GM13976 (cell line): ENCODE measurements at regions not wholly inside any gene's neighbourhood (a gene's known extent, or its start where the extent isn't known, plus 50 kb on each side); places are given as distances from the start of the nearest gene placed in this dataset.

Experiments
- DNase-seq: peaks from one replicate; pipeline ENCODE4 v3.0.0; 2012; ENCODE audit warnings: low spot score
- CTCF ChIP-seq: IDR thresholded peaks from 2 replicates; pipeline ENCODE4 v1.5.1; 2012; ENCODE audit warnings: borderline replicate concordance, mild to moderate bottlenecking; ENCODE audit not compliant: insufficient read depth; ENCODE audit errors: extremely low read depth, missing control alignments, control extremely low read depth
- in situ Hi-C: fragments of 300-500 bp; cut with MboI; formaldehyde crosslinking; loops from one replicate; pipeline ENCODE4 v1.12.0; 2022; ENCODE audit warnings: low sequenced_read_pairs, mixed read lengths, inconsistent platforms; ENCODE audit not compliant: unreplicated experiment

- TF ChIP-seq CTCF: no peak
- in situ Hi-C loops: no loop called here
- no peak for DNase-seq
Observed at GRCh38 chr4:110850461-110851442, 227.9 kb upstream of the PITX2 start.

- in situ Hi-C loops: no loop called here
- TF ChIP-seq CTCF: no peak
- DNase-seq: no peak
Observed at GRCh38 chr4:110851989-110852388, 229.1 kb upstream of the PITX2 start.

GRCh38 chr4:110852793-110853192 is 229.9 kb upstream of the PITX2 start:
- DNase-seq: no peak
- no peak for TF ChIP-seq CTCF
- in situ Hi-C loops: no loop called here

GRCh38 chr4:110853242-110853641 is 230.4 kb upstream of the PITX2 start:
- TF ChIP-seq CTCF: no peak
- DNase-seq: no peak
- in situ Hi-C loops: no loop called here

GRCh38 chr4:110854021-110854678 is 231.3 kb upstream of the PITX2 start:
- no peak for DNase-seq
- in situ Hi-C loops: no loop called here
- no peak for TF ChIP-seq CTCF

- no peak for DNase-seq
- TF ChIP-seq CTCF: no peak
- in situ Hi-C loops: no loop called here
Observed at GRCh38 chr4:110860125-110860524, 237.2 kb upstream of the PITX2 start.
